C4-2B (cell line): ENCODE measurements at regions not wholly inside any gene's neighbourhood (a gene's known extent, or its start where the extent isn't known, plus 50 kb on each side); places are given as distances from the start of the nearest gene placed in this dataset.
"Not testable (repeated sequence)": the region's sequence is repeated elsewhere in the genome, so short reads cannot be mapped to it uniquely, and the experiment has no call there.

Experiments used
- ZFX ChIP-seq: fragments of 450-650 bp; IDR thresholded peaks from 2 replicates; pipeline ENCODE4 v1.6.1; 2017
- TF ChIP-seq, protein P1 (sequence below): fragments of 450-650 bp; conservative IDR thresholded peaks from 2 replicates; pipeline ENCODE4 v1.5.1; 2017; ENCODE audit warnings: mild to moderate bottlenecking

DNA sequence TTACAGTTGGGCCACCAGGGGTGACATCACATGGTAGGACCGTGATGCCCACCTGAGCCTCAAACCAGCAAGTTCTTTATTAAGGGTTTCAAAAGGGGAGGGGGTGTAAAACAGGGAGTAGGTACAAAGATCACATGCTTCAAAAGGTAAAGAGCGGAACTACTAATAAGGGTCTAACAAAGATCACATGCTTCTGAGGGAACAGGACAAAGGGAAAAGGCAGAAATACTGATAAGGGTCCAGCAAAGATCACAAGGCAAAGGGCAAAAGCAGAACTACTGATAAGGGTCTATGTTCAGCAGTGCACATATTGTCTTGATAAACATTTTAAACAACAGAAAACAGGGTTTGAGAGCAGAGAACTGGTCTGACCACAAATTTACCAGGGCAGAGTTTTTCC is 246.8 kb upstream of the ARHGEF26 start:
- TF ChIP-seq, protein P1, sequence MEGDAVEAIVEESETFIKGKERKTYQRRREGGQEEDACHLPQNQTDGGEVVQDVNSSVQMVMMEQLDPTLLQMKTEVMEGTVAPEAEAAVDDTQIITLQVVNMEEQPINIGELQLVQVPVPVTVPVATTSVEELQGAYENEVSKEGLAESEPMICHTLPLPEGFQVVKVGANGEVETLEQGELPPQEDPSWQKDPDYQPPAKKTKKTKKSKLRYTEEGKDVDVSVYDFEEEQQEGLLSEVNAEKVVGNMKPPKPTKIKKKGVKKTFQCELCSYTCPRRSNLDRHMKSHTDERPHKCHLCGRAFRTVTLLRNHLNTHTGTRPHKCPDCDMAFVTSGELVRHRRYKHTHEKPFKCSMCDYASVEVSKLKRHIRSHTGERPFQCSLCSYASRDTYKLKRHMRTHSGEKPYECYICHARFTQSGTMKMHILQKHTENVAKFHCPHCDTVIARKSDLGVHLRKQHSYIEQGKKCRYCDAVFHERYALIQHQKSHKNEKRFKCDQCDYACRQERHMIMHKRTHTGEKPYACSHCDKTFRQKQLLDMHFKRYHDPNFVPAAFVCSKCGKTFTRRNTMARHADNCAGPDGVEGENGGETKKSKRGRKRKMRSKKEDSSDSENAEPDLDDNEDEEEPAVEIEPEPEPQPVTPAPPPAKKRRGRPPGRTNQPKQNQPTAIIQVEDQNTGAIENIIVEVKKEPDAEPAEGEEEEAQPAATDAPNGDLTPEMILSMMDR = not testable (repeated sequence)
- TF ChIP-seq ZFX = not testable (repeated sequence)
